ENCODE measurements at regions not wholly inside any gene's neighbourhood (a gene's known extent, or its start where the extent isn't known, plus 50 kb on each side); places are given as distances from the start of the nearest gene placed in this dataset.
"Not testable (repeated sequence)": the region's sequence is repeated elsewhere in the genome, so short reads cannot be mapped to it uniquely, and the experiment has no call there.

DNA sequence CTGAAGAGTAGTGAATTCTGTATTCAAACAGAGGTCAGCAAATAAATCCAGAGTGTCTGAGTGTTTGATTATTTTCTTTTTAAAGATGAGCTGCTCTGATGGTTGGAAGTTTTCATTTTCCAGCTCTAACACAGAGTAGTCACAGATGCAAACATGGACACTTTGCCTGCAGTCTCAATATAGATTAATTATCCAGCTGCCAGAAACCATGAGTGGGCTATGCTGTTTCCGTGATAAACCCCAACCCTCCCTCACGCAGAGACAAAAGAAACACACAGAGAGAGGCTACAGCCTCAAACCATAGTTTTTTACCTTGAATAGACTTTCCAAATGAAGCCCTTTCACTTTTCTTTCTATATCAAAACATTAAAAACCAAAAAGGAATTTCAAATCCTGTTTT is 884.7 kb downstream of the DIAPH3 start:
- 31 to 65% methylated on average over 2 of the region's 2 CpGs for WGBS, 2 donors
- intact Hi-C loops (cut with DNase I; ENCODE audit: low total_unique reads), result no loop called here
- Histone ChIP-seq H3K27ac (no peak overlapping the region), H3K27me3 (no peaks in the 10 kb centered on the region), H3K9me3 (no peaks in the 10 kb centered on the region), H3K36me3 (ENCODE audit: low read depth, missing control alignments) (no peaks in the 10 kb centered on the region), H3K4me3 (no peak overlapping the region), H3K4me1 (no peaks in the 10 kb centered on the region)
- no peak for TF ChIP-seq POLR2A (IDR thresholded peaks at IDR 0.05)
- TF ChIP-seq, protein P1, sequence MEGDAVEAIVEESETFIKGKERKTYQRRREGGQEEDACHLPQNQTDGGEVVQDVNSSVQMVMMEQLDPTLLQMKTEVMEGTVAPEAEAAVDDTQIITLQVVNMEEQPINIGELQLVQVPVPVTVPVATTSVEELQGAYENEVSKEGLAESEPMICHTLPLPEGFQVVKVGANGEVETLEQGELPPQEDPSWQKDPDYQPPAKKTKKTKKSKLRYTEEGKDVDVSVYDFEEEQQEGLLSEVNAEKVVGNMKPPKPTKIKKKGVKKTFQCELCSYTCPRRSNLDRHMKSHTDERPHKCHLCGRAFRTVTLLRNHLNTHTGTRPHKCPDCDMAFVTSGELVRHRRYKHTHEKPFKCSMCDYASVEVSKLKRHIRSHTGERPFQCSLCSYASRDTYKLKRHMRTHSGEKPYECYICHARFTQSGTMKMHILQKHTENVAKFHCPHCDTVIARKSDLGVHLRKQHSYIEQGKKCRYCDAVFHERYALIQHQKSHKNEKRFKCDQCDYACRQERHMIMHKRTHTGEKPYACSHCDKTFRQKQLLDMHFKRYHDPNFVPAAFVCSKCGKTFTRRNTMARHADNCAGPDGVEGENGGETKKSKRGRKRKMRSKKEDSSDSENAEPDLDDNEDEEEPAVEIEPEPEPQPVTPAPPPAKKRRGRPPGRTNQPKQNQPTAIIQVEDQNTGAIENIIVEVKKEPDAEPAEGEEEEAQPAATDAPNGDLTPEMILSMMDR (IDR thresholded peaks at IDR 0.05), result no peak
- DNase-seq, result no peak

GRCh38 chr13:59279576-59279975 is 884.2 kb downstream of the DIAPH3 start:
- WGBS, 2 donors, result 88% methylated on average over 3 of the region's 3 CpGs
- TF ChIP-seq, protein P1 (IDR thresholded peaks at IDR 0.05), result no peak
- no peak for TF ChIP-seq POLR2A (IDR thresholded peaks at IDR 0.05)
- no peaks in the 10 kb centered on the region for H3K36me3 ChIP-seq (ENCODE audit: low read depth, missing control alignments)
- intact Hi-C loops (cut with DNase I; ENCODE audit: low total_unique reads), result no loop called here
- no peak overlapping the region for H3K4me3 ChIP-seq
- H3K27me3 ChIP-seq, result no peaks in the 10 kb centered on the region
- no peak for DNase-seq
- no peaks in the 10 kb centered on the region for H3K9me3 ChIP-seq
- no peak overlapping the region for H3K27ac ChIP-seq
- H3K4me1 ChIP-seq, result no peaks in the 10 kb centered on the region

DNA sequence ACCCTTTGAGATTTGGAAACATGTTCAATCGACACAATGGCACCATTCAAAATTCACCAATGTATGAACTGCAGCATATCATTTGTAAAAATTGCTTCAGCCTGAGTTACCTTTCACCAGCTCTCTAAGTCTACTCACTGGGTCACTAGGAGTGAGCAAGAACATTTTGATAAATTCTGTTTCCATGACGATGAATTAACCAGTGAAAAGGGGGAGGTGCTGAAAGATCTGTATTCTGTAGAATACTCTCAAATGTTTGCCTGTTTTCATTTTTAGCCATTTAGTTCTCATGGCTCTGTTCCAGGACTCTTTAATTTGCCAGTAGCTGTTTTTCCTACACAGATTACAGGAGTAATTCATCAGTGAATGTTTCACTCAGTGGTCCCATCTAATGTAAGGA is 883.4 kb downstream of the DIAPH3 start:
- no peak for TF ChIP-seq POLR2A (IDR thresholded peaks at IDR 0.05)
- TF ChIP-seq, protein P1 (IDR thresholded peaks at IDR 0.05), result no peak
- intact Hi-C loops (cut with DNase I; ENCODE audit: low total_unique reads), result no loop called here
- no peaks in the 10 kb centered on the region for H3K27me3 ChIP-seq
- WGBS, 2 donors, result 53 to 58% methylated on average over 2 of the region's 2 CpGs
- no peaks in the 10 kb centered on the region for H3K4me1 ChIP-seq
- no peaks in the 10 kb centered on the region for H3K9me3 ChIP-seq
- H3K27ac ChIP-seq, result no peak overlapping the region
- no peak overlapping the region for H3K4me3 ChIP-seq
- H3K36me3 ChIP-seq (ENCODE audit: low read depth, missing control alignments), result no peaks in the 10 kb centered on the region
- no peak for DNase-seq

GRCh38 chr13:59281453-59281852 is 882.3 kb downstream of the DIAPH3 start:
- 92 to 93% methylated on average over 8 of the region's 8 CpGs for WGBS, 2 donors
- no peak for DNase-seq
- Histone ChIP-seq H3K4me3 (no peak overlapping the region), H3K27ac (no peak overlapping the region), H3K9me3 (no peaks in the 10 kb centered on the region), H3K27me3 (no peaks in the 10 kb centered on the region), H3K4me1 (no peaks in the 10 kb centered on the region), H3K36me3 (ENCODE audit: low read depth, missing control alignments) (no peaks in the 10 kb centered on the region)
- TF ChIP-seq, protein P1 (IDR thresholded peaks at IDR 0.05), result no peak
- TF ChIP-seq POLR2A (IDR thresholded peaks at IDR 0.05), result no peak
- intact Hi-C loops (cut with DNase I; ENCODE audit: low total_unique reads), result no loop called here

DNA sequence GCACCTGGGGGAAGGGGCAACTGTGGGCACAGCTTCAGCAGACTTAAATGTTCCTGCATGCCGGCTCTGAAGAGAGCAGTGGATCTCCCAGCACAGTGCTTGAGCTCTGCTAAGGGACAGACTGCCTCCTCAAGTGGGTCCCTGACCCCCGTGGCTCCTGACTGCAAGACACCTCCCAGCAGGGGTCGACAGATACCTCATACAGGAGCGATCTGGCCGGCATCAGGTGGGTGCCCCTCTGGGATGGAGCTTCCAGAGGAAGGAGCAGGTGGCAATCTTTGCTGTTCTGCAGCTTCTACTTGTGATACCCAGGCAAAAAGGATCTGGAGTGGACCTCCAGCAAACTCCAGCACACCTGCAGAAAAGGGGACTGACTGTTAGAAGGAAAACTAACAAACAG is 871.5 kb downstream of the DIAPH3 start:
- H3K27ac ChIP-seq; H3K27me3 ChIP-seq; H3K9me3 ChIP-seq; H3K4me3 ChIP-seq; H3K36me3 ChIP-seq (ENCODE audit: low read depth, missing control alignments); intact Hi-C loops (cut with DNase I; ENCODE audit: low total_unique reads); H3K4me1 ChIP-seq; DNase-seq: not testable (repeated sequence)
- 88 to 92% methylated on average over 5 of the region's 5 CpGs for WGBS, 2 donors
